B cell (primary cell): ENCODE measurements at regions not wholly inside any gene's neighbourhood (a gene's known extent, or its start where the extent isn't known, plus 50 kb on each side); places are given as distances from the start of the nearest gene placed in this dataset.

ENCODE experiments used
- ATAC-seq: fragments of 200-7000 bp; cut with Tn5 transposase; one replicate; pipeline ENCODE4 v1.10.0; 2021; ENCODE audit warnings: low read depth, mild to moderate bottlenecking, moderate number of reproducible peaks, moderate library complexity
- CTCF ChIA-PET: fragments of 350-600 bp; sonication (Branson Sonifier 250); formaldehyde crosslinking; loops from one replicate; lab custom pipeline; 2021; ENCODE audit warnings: antibody characterized with exemption, inconsistent platforms; lab: Charles Lee
- POLR2A ChIA-PET: fragments of 350-600 bp; sonication (Branson Sonifier 250); formaldehyde crosslinking; loops from one replicate; lab custom pipeline; 2021; ENCODE audit warnings: antibody characterized with exemption; lab: Charles Lee
- DNase-seq: peaks from one replicate; pipeline ENCODE4 v3.0.0; 2013
- H2AFZ ChIP-seq: 2 replicates; pipeline ENCODE4 v1.6.1; 2012; ENCODE audit warnings: mild to moderate bottlenecking, low read depth, low read length; ENCODE audit not compliant: insufficient read depth, poor library complexity, severe bottlenecking
- H3K27ac ChIP-seq, 2 donors: 1 replicate in 1 of 2; 2 replicates in 1 of 2; pipeline ENCODE4 v1.5.1; 2012 to 2013; ENCODE audit warnings: low read length in 2 of 2, mild to moderate bottlenecking in 2 of 2, moderate library complexity in 1 of 2
- H3K27me3 ChIP-seq, 4 experiments: fragments of 200-600 bp in 1 of 4; sonication (generic) in 1 of 4; replicated peaks in 1 of 4; 1 replicate in 2 of 4; 2 replicates in 2 of 4; pipeline versions ENCODE4 v1.6.1 to v1.7.0; 2013 to 2016; ENCODE audit warnings: low read length in 3 of 4, mild to moderate bottlenecking in 2 of 4, mixed read lengths in 1 of 4, moderate library complexity in 1 of 4; ENCODE audit not compliant: insufficient read depth in 4 of 4, control insufficient read depth in 3 of 4; ENCODE audit errors: control extremely low read depth in 1 of 4
- H3K36me3 ChIP-seq, 2 experiments: replicated peaks in 1 of 2; 1 replicate in 1 of 2; 2 replicates in 1 of 2; pipeline versions ENCODE4 v1.6.1 to v1.7.1; 2013; ENCODE audit warnings: low read length in 1 of 2; ENCODE audit not compliant: insufficient read depth in 2 of 2, control insufficient read depth in 1 of 2; ENCODE audit errors: control extremely low read depth in 1 of 2, extremely low read depth in 1 of 2
- H3K4me1 ChIP-seq, 2 donors: fragments of 200-600 bp in 1 of 2; sonication (generic) in 1 of 2; 1 replicate in 1 of 2; 2 replicates in 1 of 2; pipeline versions ENCODE4 v1.5.1 to v1.6.1; 2013 to 2017; ENCODE audit warnings: low read length in 2 of 2; ENCODE audit not compliant: control insufficient read depth in 2 of 2, insufficient read depth in 2 of 2
- H3K4me2 ChIP-seq: replicated peaks from 2 replicates; pipeline ENCODE3; 2012; ENCODE audit warnings: mild to moderate bottlenecking, low read depth, low read length; ENCODE audit not compliant: poor library complexity, severe bottlenecking
- H3K4me3 ChIP-seq, 5 experiments: fragments of 200-600 bp in 1 of 5; sonication (generic) in 1 of 5; 1 replicate in 3 of 5; 2 replicates in 2 of 5; pipeline versions ENCODE4 v1.5.1 to v1.7.0; 2011 to 2016; ENCODE audit warnings: low read length in 4 of 5, mild to moderate bottlenecking in 4 of 5, low read depth in 2 of 5, control low read depth in 1 of 5, moderate library complexity in 1 of 5; ENCODE audit not compliant: insufficient read depth in 1 of 5; ENCODE audit errors: control extremely low read depth in 1 of 5, extremely low read depth in 1 of 5
- H3K79me2 ChIP-seq: fragments of 200-600 bp; sonication (generic); one replicate; pipeline ENCODE4 v1.6.0; 2016; ENCODE audit warnings: low read length; ENCODE audit not compliant: control insufficient read depth, insufficient read depth
- H3K9ac ChIP-seq: fragments of 200-600 bp; sonication (generic); 2 replicates; pipeline ENCODE4 v1.6.1; 2017; ENCODE audit warnings: mild to moderate bottlenecking, low read length, moderate library complexity
- H3K9me3 ChIP-seq, 3 donors: one replicate each; pipeline versions ENCODE4 v1.6.1 to v1.7.1; 2013; ENCODE audit warnings: low read length in 2 of 3; ENCODE audit not compliant: control insufficient read depth in 2 of 3, insufficient read depth in 1 of 3; ENCODE audit errors: control extremely low read depth in 1 of 3
- H4K20me1 ChIP-seq: 2 replicates; pipeline ENCODE4 v1.6.0; 2012; ENCODE audit warnings: mild to moderate bottlenecking, low read length; ENCODE audit not compliant: insufficient read depth, control insufficient read depth, poor library complexity, severe bottlenecking
- H3K27ac Mint-ChIP-seq: one replicate; pipeline ENCODE4 v1.8.0; 2021; ENCODE audit warnings: mixed read lengths
- H3K27me3 Mint-ChIP-seq: one replicate; pipeline ENCODE4 v1.8.0; 2021; ENCODE audit warnings: mixed read lengths
- H3K4me1 Mint-ChIP-seq: one replicate; pipeline ENCODE4 v1.8.0; 2021; ENCODE audit warnings: mixed read lengths
- H3K4me3 Mint-ChIP-seq: one replicate; pipeline ENCODE4 v1.8.0; 2021; ENCODE audit warnings: mixed read lengths
- H3K9me3 Mint-ChIP-seq: one replicate; pipeline ENCODE4 v1.8.0; 2022; ENCODE audit warnings: mixed read lengths; ENCODE audit not compliant: insufficient read depth
- EZH2 ChIP-seq: IDR thresholded peaks from 2 replicates; pipeline ENCODE4 v1.6.1; 2012; ENCODE audit warnings: borderline replicate concordance, low read depth, mild to moderate bottlenecking, moderate library complexity, low read length; ENCODE audit not compliant: insufficient read depth, poor library complexity, severe bottlenecking
- WGBS: methylation state at CpG from one replicate; pipeline ENCODE4 v1.1.5; 2013; ENCODE audit warnings: missing lambda C conversion rate; ENCODE audit not compliant: insufficient coverage; 5-methylcytosine and 5-hydroxymethylcytosine counted together
- intact Hi-C: fragments of 100-400 bp; cut with micrococcal nuclease; formaldehyde crosslinking; loops from one replicate; pipeline ENCODE4 v1.10.0; 2022
- TF ChIP-seq, protein P1 (sequence below): fragments of 200-600 bp; IDR thresholded peaks from one replicate; pipeline ENCODE4 v1.8.0; 2022; ENCODE audit warnings: antibody characterized with exemption, mild to moderate bottlenecking

DNA sequence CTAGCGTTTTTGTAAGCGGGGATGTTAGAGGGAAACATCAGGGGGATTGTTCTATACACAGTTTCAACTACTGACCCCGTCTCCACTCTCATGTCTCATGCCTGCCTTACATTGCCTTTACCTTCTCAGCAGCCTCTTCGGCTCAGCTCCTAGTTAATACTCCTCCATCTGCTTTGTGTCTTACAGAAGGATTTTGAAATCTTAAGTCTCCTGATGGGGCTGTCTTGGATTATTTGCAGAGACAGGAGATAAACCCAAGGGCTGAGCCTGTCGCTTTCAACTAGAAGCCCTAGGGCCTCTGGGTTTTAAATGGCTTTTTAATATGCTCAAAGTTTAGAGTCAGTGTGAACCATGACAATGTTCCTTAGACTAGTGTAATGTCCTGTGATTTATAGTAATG, 161.5 kb downstream of the CARTPT start:
- no peaks in the 10 kb centered on the region for H3K79me2 ChIP-seq
- no peaks in the 10 kb centered on the region for H3K4me1 ChIP-seq
- H3K36me3 ChIP-seq = no peaks in the 10 kb centered on the region
- TF ChIP-seq, protein P1, sequence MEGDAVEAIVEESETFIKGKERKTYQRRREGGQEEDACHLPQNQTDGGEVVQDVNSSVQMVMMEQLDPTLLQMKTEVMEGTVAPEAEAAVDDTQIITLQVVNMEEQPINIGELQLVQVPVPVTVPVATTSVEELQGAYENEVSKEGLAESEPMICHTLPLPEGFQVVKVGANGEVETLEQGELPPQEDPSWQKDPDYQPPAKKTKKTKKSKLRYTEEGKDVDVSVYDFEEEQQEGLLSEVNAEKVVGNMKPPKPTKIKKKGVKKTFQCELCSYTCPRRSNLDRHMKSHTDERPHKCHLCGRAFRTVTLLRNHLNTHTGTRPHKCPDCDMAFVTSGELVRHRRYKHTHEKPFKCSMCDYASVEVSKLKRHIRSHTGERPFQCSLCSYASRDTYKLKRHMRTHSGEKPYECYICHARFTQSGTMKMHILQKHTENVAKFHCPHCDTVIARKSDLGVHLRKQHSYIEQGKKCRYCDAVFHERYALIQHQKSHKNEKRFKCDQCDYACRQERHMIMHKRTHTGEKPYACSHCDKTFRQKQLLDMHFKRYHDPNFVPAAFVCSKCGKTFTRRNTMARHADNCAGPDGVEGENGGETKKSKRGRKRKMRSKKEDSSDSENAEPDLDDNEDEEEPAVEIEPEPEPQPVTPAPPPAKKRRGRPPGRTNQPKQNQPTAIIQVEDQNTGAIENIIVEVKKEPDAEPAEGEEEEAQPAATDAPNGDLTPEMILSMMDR = no peak
- no peak for TF ChIP-seq EZH2
- H3K4me3 ChIP-seq = no peak overlapping the region
- H3K27ac ChIP-seq = no peak overlapping the region
- CTCF ChIA-PET = no interaction called here
- peaks cover 13% of the 10 kb centered on the region for H3K27me3 Mint-ChIP-seq
- H4K20me1 ChIP-seq = no peaks in the 10 kb centered on the region
- H3K27ac Mint-ChIP-seq = no peak overlapping the region
- ATAC-seq = no peak
- intact Hi-C loops = no loop called here
- H3K9me3 ChIP-seq = no peaks in the 10 kb centered on the region
- no peak overlapping the region for H2AFZ ChIP-seq
- no CpG with 5 or more reads among the region's 5 CpGs for WGBS
- no peaks in the 10 kb centered on the region for H3K27me3 ChIP-seq
- no peak overlapping the region for H3K9ac ChIP-seq
- no peak overlapping the region for H3K4me3 Mint-ChIP-seq
- H3K9me3 Mint-ChIP-seq = no peaks in the 10 kb centered on the region
- H3K4me1 Mint-ChIP-seq = no peaks in the 10 kb centered on the region
- DNase-seq = no peak
- no peak overlapping the region for H3K4me2 ChIP-seq
- POLR2A ChIA-PET = no interaction called here

DNA sequence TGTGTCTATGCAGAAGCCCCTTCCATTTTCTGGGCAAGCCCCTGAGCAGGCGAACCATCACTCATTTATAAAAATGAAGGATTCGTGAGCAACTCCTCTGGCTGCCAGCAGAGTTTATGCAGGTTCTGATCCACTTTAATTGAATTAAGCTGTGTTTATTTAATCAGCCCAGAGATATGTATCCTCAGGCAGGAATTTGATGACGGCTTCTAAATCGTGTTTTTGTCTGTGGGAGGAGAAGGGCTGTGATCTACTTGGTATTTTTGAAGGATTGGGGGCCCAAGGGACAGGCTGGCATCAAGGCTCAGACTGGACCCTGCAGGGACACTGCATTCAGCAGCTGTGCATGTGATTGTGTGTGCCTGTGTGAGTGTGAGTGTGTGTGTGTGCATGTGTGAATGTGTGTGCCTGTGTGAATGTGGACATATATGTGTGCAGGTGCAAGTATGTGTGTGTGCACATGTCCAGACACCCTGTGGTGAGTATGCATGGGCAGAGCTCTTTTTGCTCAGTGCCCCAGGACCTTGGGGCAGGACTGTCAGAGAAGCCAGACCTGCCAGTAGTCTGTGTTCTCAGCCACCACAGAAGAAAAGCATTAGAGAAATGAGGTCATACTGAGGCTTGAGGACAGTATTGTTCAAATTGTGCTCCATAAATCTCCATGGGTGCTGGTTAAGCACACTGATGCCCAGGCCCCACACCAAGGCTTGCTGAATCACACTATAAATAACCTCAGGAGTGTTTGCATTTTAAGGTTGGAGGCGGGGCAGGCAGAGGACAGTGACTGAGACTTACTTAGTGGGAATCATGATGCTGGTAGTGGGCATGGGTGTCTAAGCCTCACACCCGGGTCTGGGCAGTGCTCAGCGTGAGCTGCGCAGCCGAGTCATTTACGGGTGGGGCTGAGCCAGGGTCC, 164.0 kb downstream of the CARTPT start:
- H3K4me1 ChIP-seq = no peaks in the 10 kb centered on the region
- intact Hi-C loops = no loop called here
- no peaks in the 10 kb centered on the region for H3K36me3 ChIP-seq
- CTCF ChIA-PET = no interaction called here
- Mint-ChIP-seq H3K4me3 (no peak overlapping the region), H3K27me3 (peaks cover 12% of the 10 kb centered on the region), H3K4me1 (peaks cover 2% of the 10 kb centered on the region), H3K9me3 (no peaks in the 10 kb centered on the region), H3K27ac (no peak overlapping the region)
- no peak overlapping the region for H3K9ac ChIP-seq
- H4K20me1 ChIP-seq = no peaks in the 10 kb centered on the region
- 91% methylated on average over 7 of the region's 10 CpGs for whole genome bisulfite sequencing
- H3K27me3 ChIP-seq = no peaks in the 10 kb centered on the region
- H3K27ac ChIP-seq = no peak overlapping the region
- no peak overlapping the region for H2AFZ ChIP-seq
- no peaks in the 10 kb centered on the region for H3K79me2 ChIP-seq
- DNase-seq (no peak), ATAC-seq (no peak)
- H3K4me3 ChIP-seq = no peak overlapping the region
- peaks cover 0 to 2% (median 0%) of the 10 kb centered on the region in 3 donors for H3K9me3 ChIP-seq
- POLR2A ChIA-PET = no interaction called here
- no peak overlapping the region for H3K4me2 ChIP-seq
- TF ChIP-seq, protein P1 = no peak
- no peak for TF ChIP-seq EZH2
